SK-N-MC (cell line): ENCODE measurements at regions not wholly inside any gene's neighbourhood (a gene's known extent, or its start where the extent isn't known, plus 50 kb on each side); places are given as distances from the start of the nearest gene placed in this dataset.

Experiments
- DNase-seq: peaks from one replicate; pipeline ENCODE4 v3.0.0-alpha.2; 2011; ENCODE audit warnings: low read depth, low spot score
- H3K27ac ChIP-seq: fragments of 200-600 bp; sonication (generic); 2 replicates; pipeline ENCODE4 v1.5.1; 2016; ENCODE audit warnings: mixed run types
- H3K36me3 ChIP-seq: fragments of 200-600 bp; sonication (generic); 2 replicates; pipeline ENCODE4 v1.6.1; 2017; ENCODE audit warnings: antibody characterized with exemption, low read length, mixed read lengths; ENCODE audit not compliant: insufficient read depth
- H3K4me3 ChIP-seq: fragments of 200-600 bp; sonication (generic); 2 replicates; pipeline ENCODE4 v1.5.1; 2016
- H3K9ac ChIP-seq: fragments of 200-600 bp; sonication (generic); 2 replicates; pipeline ENCODE4 v1.8.0; 2017; ENCODE audit warnings: mixed run types, mixed read lengths; ENCODE audit not compliant: insufficient read length
- H3K9me3 ChIP-seq: fragments of 200-600 bp; sonication (generic); 2 replicates; pipeline ENCODE4 v1.6.1; 2017; ENCODE audit warnings: low read depth, mild to moderate bottlenecking, antibody characterized with exemption, low read length, moderate library complexity, mixed read lengths
- EZH2 ChIP-seq: fragments of 200-600 bp; sonication (generic); IDR thresholded peaks from one replicate; pipeline ENCODE4 v1.6.1; 2017; ENCODE audit warnings: antibody characterized with exemption
- FOXP2 ChIP-seq: optimal IDR thresholded peaks from 2 replicates; pipeline ENCODE3; 2011; ENCODE audit warnings: mild to moderate bottlenecking, moderate library complexity; ENCODE audit not compliant: insufficient read depth; ENCODE audit errors: extremely low read length, control extremely low read depth
- POLR2AphosphoS5 ChIP-seq: IDR thresholded peaks from 2 replicates; pipeline ENCODE4 v1.6.1; 2012; ENCODE audit warnings: mild to moderate bottlenecking, low read depth, low read length, borderline replicate concordance

GRCh38 chr4:96052827-96053226 is 212.9 kb downstream of the PDHA2 start:
- DNase-seq: no peak
- H3K36me3 ChIP-seq: no peaks in the 10 kb centered on the region
- H3K9me3 ChIP-seq: no peaks in the 10 kb centered on the region
- no peak overlapping the region for H3K27ac ChIP-seq
- H3K9ac ChIP-seq: no peak overlapping the region
- TF ChIP-seq EZH2 (no peak), FOXP2 (no peak), POLR2AphosphoS5 (no peak)
- H3K4me3 ChIP-seq: no peak overlapping the region

- H3K4me3 ChIP-seq: no peak overlapping the region
- no peak overlapping the region for H3K9ac ChIP-seq
- H3K27ac ChIP-seq: no peak overlapping the region
- TF ChIP-seq EZH2 (no peak), FOXP2 (no peak), POLR2AphosphoS5 (no peak)
- DNase-seq: no peak
- no peaks in the 10 kb centered on the region for H3K36me3 ChIP-seq
- H3K9me3 ChIP-seq: no peaks in the 10 kb centered on the region
These were observed 216.5 kb downstream of the PDHA2 start for GRCh38 chr4:96056346-96056934.

GRCh38 chr4:96063639-96064038 is 223.7 kb downstream of the PDHA2 start:
- no peak for TF ChIP-seq POLR2AphosphoS5
- no peak for DNase-seq
- Histone ChIP-seq H3K9ac (no peak overlapping the region), H3K9me3 (no peaks in the 10 kb centered on the region), H3K4me3 (no peak overlapping the region), H3K27ac (no peak overlapping the region), H3K36me3 (no peaks in the 10 kb centered on the region)

GRCh38 chr4:96073461-96073860 is 233.6 kb downstream of the PDHA2 start:
- no peak for TF ChIP-seq FOXP2
- no peak for TF ChIP-seq POLR2AphosphoS5
- no peak for TF ChIP-seq EZH2
- Histone ChIP-seq H3K36me3 (no peaks in the 10 kb centered on the region), H3K27ac (no peak overlapping the region), H3K9ac (no peak overlapping the region), H3K9me3 (no peaks in the 10 kb centered on the region), H3K4me3 (no peak overlapping the region)
- no peak for DNase-seq

DNA sequence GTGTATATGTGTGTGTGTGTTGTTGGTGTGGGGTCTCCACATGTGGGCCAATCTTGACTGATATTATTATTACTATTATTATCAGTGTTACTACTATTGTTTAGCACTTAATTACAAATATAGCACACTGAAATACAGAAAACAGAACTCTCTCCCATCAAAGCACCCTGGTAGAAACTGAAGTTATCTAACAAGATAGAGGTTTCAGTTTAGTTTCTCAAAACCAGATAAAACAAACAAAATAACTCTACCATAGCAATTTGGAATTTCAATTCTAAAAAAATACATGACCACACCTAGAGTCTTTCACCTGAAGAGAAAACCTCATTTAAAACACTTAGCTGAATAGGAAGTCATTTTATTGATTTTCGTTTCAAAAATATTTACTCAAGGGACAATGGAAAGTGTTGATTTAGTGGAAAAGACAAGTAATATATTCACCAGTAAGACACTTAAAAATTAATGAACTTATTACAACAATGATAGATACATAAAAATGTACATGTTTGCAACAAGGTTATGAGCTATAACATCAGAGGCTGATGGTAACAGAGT is 252.3 kb downstream of the PDHA2 start:
- Histone ChIP-seq H3K9ac (no peak overlapping the region), H3K9me3 (no peaks in the 10 kb centered on the region), H3K4me3 (no peak overlapping the region), H3K36me3 (no peaks in the 10 kb centered on the region), H3K27ac (no peak overlapping the region)
- TF ChIP-seq EZH2 (no peak), POLR2AphosphoS5 (no peak)
- DNase-seq: no peak

- no peak for DNase-seq
- no peaks in the 10 kb centered on the region for H3K9me3 ChIP-seq
- TF ChIP-seq POLR2AphosphoS5: no peak
- TF ChIP-seq EZH2: no peak
- no peak for TF ChIP-seq FOXP2
- no peak overlapping the region for H3K4me3 ChIP-seq
- H3K9ac ChIP-seq: no peak overlapping the region
- no peak overlapping the region for H3K27ac ChIP-seq
- no peaks in the 10 kb centered on the region for H3K36me3 ChIP-seq
These were observed 253.2 kb downstream of the PDHA2 start for GRCh38 chr4:96093057-96093456.

DNA sequence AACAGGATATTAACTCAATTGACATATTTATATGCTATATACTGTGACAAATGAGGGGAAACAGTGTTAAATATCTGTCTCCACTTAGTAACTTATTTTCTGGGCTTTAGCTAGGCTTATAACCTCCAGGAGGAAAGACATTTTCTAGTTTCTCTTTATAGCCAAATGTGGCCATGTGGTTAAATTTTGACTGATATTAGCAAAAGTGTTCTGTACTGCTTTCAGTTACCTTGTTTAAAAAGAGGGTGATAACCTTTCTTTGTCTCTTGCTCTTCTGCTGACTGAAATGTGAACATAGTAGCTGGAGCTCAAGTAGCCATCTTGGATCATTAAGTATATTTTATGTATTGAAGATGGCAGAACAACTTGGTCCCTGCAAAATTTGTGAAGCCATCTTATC is 253.7 kb downstream of the PDHA2 start:
- H3K9me3 ChIP-seq: no peaks in the 10 kb centered on the region
- H3K9ac ChIP-seq: no peak overlapping the region
- no peaks in the 10 kb centered on the region for H3K36me3 ChIP-seq
- H3K27ac ChIP-seq: no peak overlapping the region
- no peak overlapping the region for H3K4me3 ChIP-seq
- no peak for DNase-seq
- TF ChIP-seq EZH2: no peak
- no peak for TF ChIP-seq POLR2AphosphoS5
- no peak for TF ChIP-seq FOXP2

GRCh38 chr4:96094183-96094582 is 254.3 kb downstream of the PDHA2 start:
- no peak for TF ChIP-seq POLR2AphosphoS5
- no peak for TF ChIP-seq FOXP2
- no peak for TF ChIP-seq EZH2

GRCh38 chr4:96097040-96097607 is 257.2 kb downstream of the PDHA2 start:
- Histone ChIP-seq H3K4me3 (no peak overlapping the region), H3K9ac (no peak overlapping the region), H3K27ac (no peak overlapping the region), H3K9me3 (no peaks in the 10 kb centered on the region), H3K36me3 (no peaks in the 10 kb centered on the region)
- no peak for DNase-seq
- no peak for TF ChIP-seq EZH2
- TF ChIP-seq POLR2AphosphoS5: no peak
- no peak for TF ChIP-seq FOXP2

More at GRCh38 chr4:96094183-96094582, 254.3 kb downstream of the PDHA2 start:
- Histone ChIP-seq H3K27ac (no peak overlapping the region), H3K9me3 (no peaks in the 10 kb centered on the region), H3K4me3 (no peak overlapping the region), H3K36me3 (no peaks in the 10 kb centered on the region), H3K9ac (no peak overlapping the region)
- DNase-seq: no peak
